GM23338 (cell line): ENCODE measurements at regions not wholly inside any gene's neighbourhood (a gene's known extent, or its start where the extent isn't known, plus 50 kb on each side); places are given as distances from the start of the nearest gene placed in this dataset.

Experiments used
- ATAC-seq: fragments of 200-7000 bp; cut with Tn5 transposase; 3 replicates; pipeline ENCODE4 v1.9.1; 2020
- DNase-seq: peaks from one replicate; pipeline ENCODE4 v3.0.0-alpha.2; 2015; ENCODE audit warnings: low spot score
- H2AFZ ChIP-seq: fragments of 200-600 bp; sonication (generic); 2 replicates; pipeline ENCODE4 v1.8.0; 2016; ENCODE audit warnings: antibody characterized with exemption, mild to moderate bottlenecking, moderate library complexity
- H3F3A ChIP-seq: fragments of 200-600 bp; sonication (generic); replicated peaks from 2 replicates; pipeline ENCODE4 v1.8.0; 2017; ENCODE audit warnings: antibody characterized with exemption, mixed run types, low read depth
- H3K27ac ChIP-seq: fragments of 200-600 bp; sonication (generic); 2 replicates; pipeline ENCODE4 v1.6.1; 2016; ENCODE audit warnings: low read depth
- H3K27me3 ChIP-seq: fragments of 200-600 bp; sonication (generic); 2 replicates; pipeline ENCODE4 v1.8.0; 2016; ENCODE audit warnings: mild to moderate bottlenecking, mixed run types, moderate library complexity; ENCODE audit not compliant: insufficient read depth
- H3K36me3 ChIP-seq: fragments of 200-600 bp; sonication (generic); 2 replicates; pipeline ENCODE4 v1.8.0; 2016; ENCODE audit warnings: mild to moderate bottlenecking; ENCODE audit not compliant: insufficient read depth
- H3K4me1 ChIP-seq: fragments of 200-600 bp; sonication (generic); 2 replicates; pipeline ENCODE4 v1.8.0; 2016; ENCODE audit warnings: mild to moderate bottlenecking, moderate library complexity; ENCODE audit not compliant: insufficient read depth
- H3K4me2 ChIP-seq: fragments of 200-600 bp; sonication (generic); 2 replicates; pipeline ENCODE4 v1.7.1; 2017; ENCODE audit warnings: mixed run types
- H3K4me3 ChIP-seq: fragments of 200-600 bp; sonication (generic); 2 replicates; pipeline ENCODE4 v1.6.1; 2016; ENCODE audit warnings: mixed run types
- H3K79me2 ChIP-seq: fragments of 200-600 bp; sonication (generic); replicated peaks from 2 replicates; pipeline ENCODE4 v1.8.0; 2017; ENCODE audit warnings: mild to moderate bottlenecking; ENCODE audit not compliant: insufficient read depth
- H3K9me2 ChIP-seq: fragments of 200-600 bp; sonication (generic); 2 replicates; pipeline ENCODE4 v1.8.0; 2017; ENCODE audit not compliant: insufficient read depth
- H4K20me1 ChIP-seq: fragments of 200-600 bp; sonication (generic); replicated peaks from 2 replicates; pipeline ENCODE4 v1.8.0; 2017; ENCODE audit warnings: mild to moderate bottlenecking; ENCODE audit not compliant: insufficient read depth
- H3K27ac Mint-ChIP-seq: 2 replicates; pipeline ENCODE4 v1.8.0; 2020; ENCODE audit warnings: inconsistent platforms, mild to moderate bottlenecking, moderate library complexity, mixed read lengths
- H3K27me3 Mint-ChIP-seq: 3 replicates; pipeline ENCODE4 v1.8.0; 2022; ENCODE audit warnings: low read depth, mild to moderate bottlenecking, moderate library complexity, mixed read lengths, inconsistent platforms; ENCODE audit not compliant: insufficient read depth, poor library complexity
- H3K36me3 Mint-ChIP-seq: 3 replicates; pipeline ENCODE4 v1.8.0; 2021; ENCODE audit warnings: low read depth, mild to moderate bottlenecking, inconsistent platforms, moderate library complexity, mixed read lengths
- H3K4me1 Mint-ChIP-seq: 3 replicates; pipeline ENCODE4 v1.8.0; 2020; ENCODE audit warnings: mild to moderate bottlenecking, inconsistent platforms, mixed read lengths
- H3K4me3 Mint-ChIP-seq: 3 replicates; pipeline ENCODE4 v1.8.0; 2021; ENCODE audit warnings: moderate library complexity, mild to moderate bottlenecking, inconsistent platforms, mixed read lengths
- H3K9me3 Mint-ChIP-seq: 3 replicates; pipeline ENCODE4 v1.8.0; 2020; ENCODE audit warnings: moderate library complexity, mild to moderate bottlenecking, inconsistent platforms, mixed read lengths
- EZH2 ChIP-seq: fragments of 200-600 bp; sonication (generic); IDR thresholded peaks from one replicate; pipeline ENCODE4 v1.8.0; 2017; ENCODE audit warnings: antibody characterized with exemption, mild to moderate bottlenecking, low read depth; ENCODE audit not compliant: unreplicated experiment
- NANOG ChIP-seq: IDR thresholded peaks from 2 replicates; pipeline ENCODE4 v1.6.1; 2016; ENCODE audit warnings: antibody characterized with exemption, borderline replicate concordance
- POLR2AphosphoS5 ChIP-seq: IDR thresholded peaks from 2 replicates; pipeline ENCODE4 v1.6.1; 2016; ENCODE audit warnings: antibody characterized with exemption, low read depth
- TF ChIP-seq, protein P1 (sequence below), 2 experiments: fragments of 200-600 bp in 1 of 2; sonication (generic) in 1 of 2; conservative IDR thresholded peaks; 2 replicates each; pipeline versions ENCODE4 v1.5.1 to v1.6.1; 2016 to 2017; ENCODE audit warnings: antibody characterized with exemption in 2 of 2, low read depth in 2 of 2, mild to moderate bottlenecking in 2 of 2, moderate library complexity in 1 of 2
- TF ChIP-seq, protein P2 (sequence below): fragments of 250-450 bp; sonication (Bioruptor Pico); IDR thresholded peaks from 2 replicates; pipeline ENCODE4 v1.5.0; 2020; ENCODE audit warnings: mild to moderate bottlenecking, moderate library complexity

DNA sequence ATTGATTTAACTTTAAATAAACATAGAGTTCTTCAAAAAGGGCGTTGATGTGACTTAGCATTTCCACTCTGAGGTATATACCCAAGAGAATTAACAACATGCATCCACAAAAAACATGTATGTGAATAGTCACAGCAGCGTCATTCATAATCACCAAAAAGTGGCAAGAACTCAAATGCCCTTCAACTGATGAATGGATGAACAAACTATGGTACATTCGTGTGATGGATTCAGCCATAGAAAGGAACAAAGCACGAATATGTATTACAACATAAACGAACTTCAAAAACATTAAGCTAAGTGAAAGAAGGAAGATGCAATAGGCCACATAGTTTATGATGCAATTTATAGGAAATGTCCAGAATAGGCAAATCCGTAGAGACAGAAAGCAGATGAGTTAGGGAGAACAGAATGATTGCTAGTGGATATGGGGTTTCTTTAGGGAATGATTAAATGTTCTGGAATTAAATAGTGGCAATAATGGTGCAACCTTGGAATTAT is 72.3 kb upstream of the UQCRFS1 start:
- no peak overlapping the region for H3K4me3 Mint-ChIP-seq
- DNase-seq = no peak
- no peak for ATAC-seq
- no peak overlapping the region for H2AFZ ChIP-seq
- H3K4me1 Mint-ChIP-seq = peaks cover 17% of the 10 kb centered on the region
- no peaks in the 10 kb centered on the region for H3K27me3 ChIP-seq
- TF ChIP-seq POLR2AphosphoS5 (no peak), EZH2 (no peak), NANOG (no peak)
- TF ChIP-seq, protein P1, sequence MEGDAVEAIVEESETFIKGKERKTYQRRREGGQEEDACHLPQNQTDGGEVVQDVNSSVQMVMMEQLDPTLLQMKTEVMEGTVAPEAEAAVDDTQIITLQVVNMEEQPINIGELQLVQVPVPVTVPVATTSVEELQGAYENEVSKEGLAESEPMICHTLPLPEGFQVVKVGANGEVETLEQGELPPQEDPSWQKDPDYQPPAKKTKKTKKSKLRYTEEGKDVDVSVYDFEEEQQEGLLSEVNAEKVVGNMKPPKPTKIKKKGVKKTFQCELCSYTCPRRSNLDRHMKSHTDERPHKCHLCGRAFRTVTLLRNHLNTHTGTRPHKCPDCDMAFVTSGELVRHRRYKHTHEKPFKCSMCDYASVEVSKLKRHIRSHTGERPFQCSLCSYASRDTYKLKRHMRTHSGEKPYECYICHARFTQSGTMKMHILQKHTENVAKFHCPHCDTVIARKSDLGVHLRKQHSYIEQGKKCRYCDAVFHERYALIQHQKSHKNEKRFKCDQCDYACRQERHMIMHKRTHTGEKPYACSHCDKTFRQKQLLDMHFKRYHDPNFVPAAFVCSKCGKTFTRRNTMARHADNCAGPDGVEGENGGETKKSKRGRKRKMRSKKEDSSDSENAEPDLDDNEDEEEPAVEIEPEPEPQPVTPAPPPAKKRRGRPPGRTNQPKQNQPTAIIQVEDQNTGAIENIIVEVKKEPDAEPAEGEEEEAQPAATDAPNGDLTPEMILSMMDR (conservative IDR thresholded peaks at IDR 0.05; ENCODE audit: low read depth in 2 of 2) = no peak
- TF ChIP-seq, protein P2, sequence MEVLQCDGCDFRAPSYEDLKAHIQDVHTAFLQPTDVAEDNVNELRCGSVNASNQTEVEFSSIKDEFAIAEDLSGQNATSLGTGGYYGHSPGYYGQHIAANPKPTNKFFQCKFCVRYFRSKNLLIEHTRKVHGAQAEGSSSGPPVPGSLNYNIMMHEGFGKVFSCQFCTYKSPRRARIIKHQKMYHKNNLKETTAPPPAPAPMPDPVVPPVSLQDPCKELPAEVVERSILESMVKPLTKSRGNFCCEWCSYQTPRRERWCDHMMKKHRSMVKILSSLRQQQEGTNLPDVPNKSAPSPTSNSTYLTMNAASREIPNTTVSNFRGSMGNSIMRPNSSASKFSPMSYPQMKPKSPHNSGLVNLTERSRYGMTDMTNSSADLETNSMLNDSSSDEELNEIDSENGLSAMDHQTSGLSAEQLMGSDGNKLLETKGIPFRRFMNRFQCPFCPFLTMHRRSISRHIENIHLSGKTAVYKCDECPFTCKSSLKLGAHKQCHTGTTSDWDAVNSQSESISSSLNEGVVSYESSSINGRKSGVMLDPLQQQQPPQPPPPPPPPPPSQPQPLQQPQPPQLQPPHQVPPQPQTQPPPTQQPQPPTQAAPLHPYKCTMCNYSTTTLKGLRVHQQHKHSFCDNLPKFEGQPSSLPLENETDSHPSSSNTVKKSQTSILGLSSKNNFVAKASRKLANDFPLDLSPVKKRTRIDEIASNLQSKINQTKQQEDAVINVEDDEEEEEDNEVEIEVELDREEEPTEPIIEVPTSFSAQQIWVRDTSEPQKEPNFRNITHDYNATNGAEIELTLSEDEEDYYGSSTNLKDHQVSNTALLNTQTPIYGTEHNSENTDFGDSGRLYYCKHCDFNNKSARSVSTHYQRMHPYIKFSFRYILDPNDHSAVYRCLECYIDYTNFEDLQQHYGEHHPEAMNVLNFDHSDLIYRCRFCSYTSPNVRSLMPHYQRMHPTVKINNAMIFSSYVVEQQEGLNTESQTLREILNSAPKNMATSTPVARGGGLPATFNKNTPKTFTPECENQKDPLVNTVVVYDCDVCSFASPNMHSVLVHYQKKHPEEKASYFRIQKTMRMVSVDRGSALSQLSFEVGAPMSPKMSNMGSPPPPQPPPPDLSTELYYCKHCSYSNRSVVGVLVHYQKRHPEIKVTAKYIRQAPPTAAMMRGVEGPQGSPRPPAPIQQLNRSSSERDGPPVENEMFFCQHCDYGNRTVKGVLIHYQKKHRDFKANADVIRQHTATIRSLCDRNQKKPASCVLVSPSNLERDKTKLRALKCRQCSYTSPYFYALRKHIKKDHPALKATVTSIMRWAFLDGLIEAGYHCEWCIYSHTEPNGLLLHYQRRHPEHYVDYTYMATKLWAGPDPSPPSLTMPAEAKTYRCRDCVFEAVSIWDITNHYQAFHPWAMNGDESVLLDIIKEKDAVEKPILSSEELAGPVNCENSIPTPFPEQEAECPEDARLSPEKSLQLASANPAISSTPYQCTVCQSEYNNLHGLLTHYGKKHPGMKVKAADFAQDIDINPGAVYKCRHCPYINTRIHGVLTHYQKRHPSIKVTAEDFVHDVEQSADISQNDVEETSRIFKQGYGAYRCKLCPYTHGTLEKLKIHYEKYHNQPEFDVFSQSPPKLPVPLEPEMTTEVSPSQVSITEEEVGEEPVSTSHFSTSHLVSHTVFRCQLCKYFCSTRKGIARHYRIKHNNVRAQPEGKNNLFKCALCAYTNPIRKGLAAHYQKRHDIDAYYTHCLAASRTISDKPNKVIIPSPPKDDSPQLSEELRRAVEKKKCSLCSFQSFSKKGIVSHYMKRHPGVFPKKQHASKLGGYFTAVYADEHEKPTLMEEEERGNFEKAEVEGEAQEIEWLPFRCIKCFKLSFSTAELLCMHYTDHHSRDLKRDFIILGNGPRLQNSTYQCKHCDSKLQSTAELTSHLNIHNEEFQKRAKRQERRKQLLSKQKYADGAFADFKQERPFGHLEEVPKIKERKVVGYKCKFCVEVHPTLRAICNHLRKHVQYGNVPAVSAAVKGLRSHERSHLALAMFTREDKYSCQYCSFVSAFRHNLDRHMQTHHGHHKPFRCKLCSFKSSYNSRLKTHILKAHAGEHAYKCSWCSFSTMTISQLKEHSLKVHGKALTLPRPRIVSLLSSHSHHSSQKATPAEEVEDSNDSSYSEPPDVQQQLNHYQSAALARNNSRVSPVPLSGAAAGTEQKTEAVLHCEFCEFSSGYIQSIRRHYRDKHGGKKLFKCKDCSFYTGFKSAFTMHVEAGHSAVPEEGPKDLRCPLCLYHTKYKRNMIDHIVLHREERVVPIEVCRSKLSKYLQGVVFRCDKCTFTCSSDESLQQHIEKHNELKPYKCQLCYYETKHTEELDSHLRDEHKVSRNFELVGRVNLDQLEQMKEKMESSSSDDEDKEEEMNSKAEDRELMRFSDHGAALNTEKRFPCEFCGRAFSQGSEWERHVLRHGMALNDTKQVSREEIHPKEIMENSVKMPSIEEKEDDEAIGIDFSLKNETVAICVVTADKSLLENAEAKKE = no peak
- H3K9me2 ChIP-seq = no peaks in the 10 kb centered on the region
- H4K20me1 ChIP-seq = no peaks in the 10 kb centered on the region
- H3K27me3 Mint-ChIP-seq = peaks cover 5% of the 10 kb centered on the region
- H3K4me2 ChIP-seq = no peak overlapping the region
- no peak overlapping the region for H3K4me3 ChIP-seq
- H3K36me3 Mint-ChIP-seq = peaks cover 4% of the 10 kb centered on the region; the same call in 2 of the 3 replicates
- no peak overlapping the region for H3K27ac ChIP-seq
- H3K79me2 ChIP-seq = no peaks in the 10 kb centered on the region
- H3K9me3 Mint-ChIP-seq = peaks cover 4% of the 10 kb centered on the region; the same call in 2 of the 3 replicates
- H3K4me1 ChIP-seq = 0 out of 2 replicates have a peak, but pooled peaks cover 2% of the 10 kb centered on the region
- H3K27ac Mint-ChIP-seq = no peak overlapping the region
- no peaks in the 10 kb centered on the region for H3F3A ChIP-seq
- no peaks in the 10 kb centered on the region for H3K36me3 ChIP-seq
